Gastrocnemius medialis (tissue), 4 donors: ENCODE measurements at regions not wholly inside any gene's neighbourhood (a gene's known extent, or its start where the extent isn't known, plus 50 kb on each side); places are given as distances from the start of the nearest gene placed in this dataset.

Source experiments
- CTCF ChIP-seq, 5 experiments: fragments of 450-650 bp in 3 of 5; fragments of 200-600 bp in 2 of 5; sonication (generic) in 2 of 5; IDR thresholded peaks in 4 of 5; conservative IDR thresholded peaks in 1 of 5; 1 replicate in 4 of 5; 2 replicates in 1 of 5; pipeline ENCODE4 v1.5.1; 2016 to 2019; ENCODE audit warnings: antibody characterized with exemption in 5 of 5, mild to moderate bottlenecking in 3 of 5, moderate library complexity in 3 of 5
- POLR2A ChIP-seq, 2 donors: fragments of 450-650 bp; IDR thresholded peaks; one replicate each; pipeline ENCODE4 v1.6.1; 2017; ENCODE audit warnings: antibody characterized with exemption in 2 of 2, mild to moderate bottlenecking in 2 of 2, moderate library complexity in 2 of 2

DNA sequence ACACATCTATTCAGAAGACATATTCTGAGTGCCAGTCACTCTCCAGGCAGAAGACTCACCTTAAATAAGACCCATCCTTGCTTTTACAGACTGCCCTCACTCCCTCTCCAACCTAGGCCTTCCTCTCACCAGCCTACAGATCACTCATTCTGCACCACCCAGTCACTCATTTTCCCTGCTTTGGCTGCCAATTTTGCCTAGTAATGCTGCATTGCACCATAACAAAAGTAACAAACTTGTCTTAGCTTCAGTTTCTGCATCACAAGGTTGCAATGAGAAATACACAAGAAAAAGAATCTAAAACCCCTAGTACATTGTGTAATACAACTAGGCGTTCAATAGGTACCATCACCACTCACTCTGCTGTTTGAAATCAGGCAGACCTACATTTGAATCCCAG lies 292.4 kb downstream of the PLPP3 start:
- no peak for TF ChIP-seq CTCF (IDR thresholded peaks at IDR 0.05 in 4 of 5, conservative IDR thresholded peaks at IDR 0.05 in 1 of 5)
- no peak for TF ChIP-seq POLR2A (IDR thresholded peaks at IDR 0.05)
